Suprapubic skin (tissue), 4 donors: ENCODE measurements at regions not wholly inside any gene's neighbourhood (a gene's known extent, or its start where the extent isn't known, plus 50 kb on each side); places are given as distances from the start of the nearest gene placed in this dataset.

Experiments used
- CTCF ChIP-seq, 2 donors: fragments of 200-600 bp in 1 of 2; fragments of 450-650 bp in 1 of 2; sonication (generic) in 1 of 2; IDR thresholded peaks; one replicate each; pipeline ENCODE4 v1.5.1; 2016 to 2019; ENCODE audit warnings: antibody characterized with exemption in 2 of 2, mild to moderate bottlenecking in 1 of 2, moderate library complexity in 1 of 2
- EP300 ChIP-seq: sonication (generic); formaldehyde crosslinking; IDR thresholded peaks from one replicate; pipeline ENCODE4 v1.6.1; 2017; ENCODE audit warnings: antibody characterized with exemption
- POLR2A ChIP-seq, 2 donors: fragments of 450-650 bp; IDR thresholded peaks; one replicate each; pipeline ENCODE4 v1.6.1; 2017; ENCODE audit warnings: antibody characterized with exemption in 2 of 2, mild to moderate bottlenecking in 2 of 2, moderate library complexity in 2 of 2
- POLR2AphosphoS5 ChIP-seq, 3 donors: sonication (generic); formaldehyde crosslinking; IDR thresholded peaks; one replicate each; pipeline ENCODE4 v1.6.1; 2017; ENCODE audit warnings: antibody characterized with exemption in 3 of 3

GRCh38 chr22:23484651-23485050 is 95.4 kb downstream of the IGLL1 start:
- no peak for TF ChIP-seq EP300
- no peak for TF ChIP-seq CTCF (IDR thresholded peaks at IDR 0.05)
- no peak for TF ChIP-seq POLR2A (IDR thresholded peaks at IDR 0.05)
- TF ChIP-seq POLR2AphosphoS5 (IDR thresholded peaks at IDR 0.05): no peak
